GM23248 (cell line): ENCODE measurements at regions not wholly inside any gene's neighbourhood (a gene's known extent, or its start where the extent isn't known, plus 50 kb on each side); places are given as distances from the start of the nearest gene placed in this dataset.

ENCODE experiments used
- DNase-seq: peaks from one replicate; pipeline ENCODE4 v3.0.0-alpha.2; 2015
- H2AFZ ChIP-seq: fragments of 200-600 bp; sonication (generic); 2 replicates; pipeline ENCODE4 v1.6.1; 2016; ENCODE audit warnings: antibody characterized with exemption
- H3F3A ChIP-seq: fragments of 200-600 bp; sonication (generic); 2 replicates; pipeline ENCODE4 v1.6.1; 2016; ENCODE audit warnings: mild to moderate bottlenecking, antibody characterized with exemption, mixed run types; ENCODE audit not compliant: insufficient read depth
- H3K27ac ChIP-seq: fragments of 200-600 bp; sonication (generic); 2 replicates; pipeline ENCODE4 v1.5.1; 2016; ENCODE audit warnings: mild to moderate bottlenecking
- H3K27me3 ChIP-seq: fragments of 200-600 bp; sonication (generic); replicated peaks from 2 replicates; pipeline ENCODE4 v1.6.1; 2016; ENCODE audit warnings: mild to moderate bottlenecking; ENCODE audit not compliant: insufficient read depth
- H3K36me3 ChIP-seq: fragments of 200-600 bp; sonication (generic); 2 replicates; pipeline ENCODE4 v1.6.1; 2016; ENCODE audit warnings: low read depth, mild to moderate bottlenecking
- H3K4me1 ChIP-seq: fragments of 200-600 bp; sonication (generic); 2 replicates; pipeline ENCODE4 v1.6.1; 2016; ENCODE audit warnings: mild to moderate bottlenecking; ENCODE audit not compliant: insufficient read depth
- H3K4me2 ChIP-seq: fragments of 200-600 bp; sonication (generic); one replicate; pipeline ENCODE4 v1.6.1; 2016; ENCODE audit warnings: mild to moderate bottlenecking; ENCODE audit not compliant: unreplicated experiment
- H3K4me3 ChIP-seq: fragments of 200-600 bp; sonication (generic); 2 replicates; pipeline ENCODE4 v1.5.1; 2016; ENCODE audit warnings: mild to moderate bottlenecking
- H3K79me2 ChIP-seq: fragments of 200-600 bp; sonication (generic); 2 replicates; pipeline ENCODE4 v1.6.1; 2016; ENCODE audit warnings: mild to moderate bottlenecking; ENCODE audit not compliant: insufficient read depth
- H3K9ac ChIP-seq: fragments of 200-600 bp; sonication (generic); 2 replicates; pipeline ENCODE4 v1.6.1; 2016; ENCODE audit warnings: mild to moderate bottlenecking
- H3K9me2 ChIP-seq: fragments of 200-600 bp; sonication (generic); 2 replicates; pipeline ENCODE4 v1.6.1; 2016; ENCODE audit warnings: mixed run types, mild to moderate bottlenecking, moderate library complexity; ENCODE audit not compliant: insufficient read depth
- H3K9me3 ChIP-seq: fragments of 200-600 bp; sonication (generic); one replicate; pipeline ENCODE4 v1.6.1; 2017; ENCODE audit warnings: low read depth
- H4K20me1 ChIP-seq: fragments of 200-600 bp; sonication (generic); 2 replicates; pipeline ENCODE4 v1.6.0; 2016; ENCODE audit not compliant: insufficient read depth
- EZH2 ChIP-seq: fragments of 200-600 bp; sonication (generic); IDR thresholded peaks from 2 replicates; pipeline ENCODE4 v1.6.1; 2018; ENCODE audit warnings: antibody characterized with exemption, mild to moderate bottlenecking; ENCODE audit not compliant: insufficient read depth, poor library complexity, severe bottlenecking
- EZH2phosphoT487 ChIP-seq: fragments of 200-600 bp; sonication (generic); IDR thresholded peaks from 2 replicates; pipeline ENCODE4 v1.6.1; 2018; ENCODE audit warnings: antibody characterized with exemption, moderate library complexity, mild to moderate bottlenecking, low read depth; ENCODE audit not compliant: insufficient read depth
- WGBS, 2 experiments: methylation state at CpG; one replicate each; pipeline ENCODE4 v1.1.6; 2015 to 2017; ENCODE audit warnings: low lambda C conversion rate in 2 of 2, low coverage in 1 of 2; ENCODE audit errors: missing lambda C conversion rate in 2 of 2; 5-methylcytosine and 5-hydroxymethylcytosine counted together
- in situ Hi-C: fragments of 300-500 bp; cut with MboI; formaldehyde crosslinking; loops from 2 replicates; pipeline ENCODE4 v1.15.0; 2020

- Histone ChIP-seq H3K79me2 (no peaks in the 10 kb centered on the region), H3K4me3 (no peak overlapping the region)
- in situ Hi-C loops = loop anchor here (10.0 kb wide), 1 partner anchor 191 kb away; no protein-coding TSS in a partner anchor
Observed at GRCh38 chr14:23723911-23724310, 87.7 kb downstream of the DHRS2 start.

GRCh38 chr14:23725528-23725927, 89.4 kb downstream of the DHRS2 start:
- TF ChIP-seq EZH2 (no peak), EZH2phosphoT487 (no peak)
- DNase-seq = no peak
- in situ Hi-C loops = loop anchor here (10.0 kb wide), 1 partner anchor 189 kb away; no protein-coding TSS in a partner anchor

More at GRCh38 chr14:23723911-23724310, 87.7 kb downstream of the DHRS2 start:
- no peak overlapping the region for H3K27ac ChIP-seq
- H3K4me1 ChIP-seq = no peaks in the 10 kb centered on the region
- no peak overlapping the region for H2AFZ ChIP-seq
- H4K20me1 ChIP-seq = no peaks in the 10 kb centered on the region
- peaks cover 4% of the 10 kb centered on the region for H3K27me3 ChIP-seq
- no peak for DNase-seq
- H3K9me3 ChIP-seq = no peaks in the 10 kb centered on the region
- H3K9me2 ChIP-seq = no peaks in the 10 kb centered on the region
- H3F3A ChIP-seq = no peaks in the 10 kb centered on the region
- no peak overlapping the region for H3K4me2 ChIP-seq
- WGBS, 2 experiments = 38 to 47% methylated on average over 3 of the region's 3 CpGs
- TF ChIP-seq EZH2phosphoT487 (no peak), EZH2 (no peak)
- no peak overlapping the region for H3K9ac ChIP-seq
- H3K36me3 ChIP-seq = no peaks in the 10 kb centered on the region

GRCh38 chr14:23725980-23726710, 90.0 kb downstream of the DHRS2 start:
- H3K27me3 ChIP-seq = no peaks in the 10 kb centered on the region; the same call in 1 of the 2 replicates
- in situ Hi-C loops = loop anchor here (10.0 kb wide), 1 partner anchor 189 kb away; no protein-coding TSS in a partner anchor
- no peaks in the 10 kb centered on the region for H3K4me1 ChIP-seq
- no peaks in the 10 kb centered on the region for H3K9me3 ChIP-seq
- H3F3A ChIP-seq = no peaks in the 10 kb centered on the region
- H3K9ac ChIP-seq = no peak overlapping the region
- 60 to 72% methylated on average over 16 of the region's 16 CpGs for WGBS, 2 experiments
- H2AFZ ChIP-seq = no peak overlapping the region
- no peak overlapping the region for H3K4me2 ChIP-seq
- H3K79me2 ChIP-seq = no peaks in the 10 kb centered on the region
- no peak overlapping the region for H3K27ac ChIP-seq
- H3K4me3 ChIP-seq = no peak overlapping the region
- TF ChIP-seq EZH2 (no peak), EZH2phosphoT487 (no peak)
- no peaks in the 10 kb centered on the region for H3K9me2 ChIP-seq
- H4K20me1 ChIP-seq = no peaks in the 10 kb centered on the region
- no peaks in the 10 kb centered on the region for H3K36me3 ChIP-seq
- peak; percentile 6 for DNase-seq

More at GRCh38 chr14:23725528-23725927, 89.4 kb downstream of the DHRS2 start:
- Histone ChIP-seq H3K9ac (no peak overlapping the region), H2AFZ (no peak overlapping the region), H3K27ac (no peak overlapping the region), H3K9me3 (no peaks in the 10 kb centered on the region), H4K20me1 (no peaks in the 10 kb centered on the region), H3K4me2 (no peak overlapping the region), H3K27me3 (no peaks in the 10 kb centered on the region; the same call in none of the 2 replicates), H3K4me1 (no peaks in the 10 kb centered on the region), H3K9me2 (no peaks in the 10 kb centered on the region), H3K79me2 (no peaks in the 10 kb centered on the region), H3K36me3 (no peaks in the 10 kb centered on the region), H3F3A (no peaks in the 10 kb centered on the region), H3K4me3 (no peak overlapping the region)
- 45 to 47% methylated on average over 3 of the region's 3 CpGs for WGBS, 2 experiments

- 54 to 57% methylated on average over 5 of the region's 5 CpGs for WGBS, 2 experiments
- H3K4me3 ChIP-seq = no peak overlapping the region
- no peaks in the 10 kb centered on the region for H4K20me1 ChIP-seq
- no peaks in the 10 kb centered on the region; the same call in 1 of the 2 replicates for H3K27me3 ChIP-seq
- no peak for TF ChIP-seq EZH2phosphoT487
- no peak for TF ChIP-seq EZH2
- no peak overlapping the region for H2AFZ ChIP-seq
- no peaks in the 10 kb centered on the region for H3K9me2 ChIP-seq
- no peaks in the 10 kb centered on the region for H3K4me1 ChIP-seq
- no peaks in the 10 kb centered on the region for H3K79me2 ChIP-seq
- H3F3A ChIP-seq = no peaks in the 10 kb centered on the region
- in situ Hi-C loops = loop anchor here (10.0 kb wide), 1 partner anchor 187 kb away; no protein-coding TSS in a partner anchor
- no peaks in the 10 kb centered on the region for H3K36me3 ChIP-seq
- no peak overlapping the region for H3K9ac ChIP-seq
- DNase-seq = peak; percentile 75
- H3K4me2 ChIP-seq = no peak overlapping the region
- no peaks in the 10 kb centered on the region for H3K9me3 ChIP-seq
- H3K27ac ChIP-seq = no peak overlapping the region
Observed at GRCh38 chr14:23727566-23728335, 91.6 kb downstream of the DHRS2 start.
